SK-N-MC (cell line): ENCODE measurements at regions not wholly inside any gene's neighbourhood (a gene's known extent, or its start where the extent isn't known, plus 50 kb on each side); places are given as distances from the start of the nearest gene placed in this dataset.

ENCODE experiments used
- DNase-seq: peaks from one replicate; pipeline ENCODE4 v3.0.0-alpha.2; 2011; ENCODE audit warnings: low read depth, low spot score
- H3K27ac ChIP-seq: fragments of 200-600 bp; sonication (generic); 2 replicates; pipeline ENCODE4 v1.5.1; 2016; ENCODE audit warnings: mixed run types
- H3K36me3 ChIP-seq: fragments of 200-600 bp; sonication (generic); 2 replicates; pipeline ENCODE4 v1.6.1; 2017; ENCODE audit warnings: antibody characterized with exemption, low read length, mixed read lengths; ENCODE audit not compliant: insufficient read depth
- H3K4me3 ChIP-seq: fragments of 200-600 bp; sonication (generic); 2 replicates; pipeline ENCODE4 v1.5.1; 2016
- H3K9ac ChIP-seq: fragments of 200-600 bp; sonication (generic); 2 replicates; pipeline ENCODE4 v1.8.0; 2017; ENCODE audit warnings: mixed run types, mixed read lengths; ENCODE audit not compliant: insufficient read length
- H3K9me3 ChIP-seq: fragments of 200-600 bp; sonication (generic); 2 replicates; pipeline ENCODE4 v1.6.1; 2017; ENCODE audit warnings: low read depth, mild to moderate bottlenecking, antibody characterized with exemption, low read length, moderate library complexity, mixed read lengths
- EZH2 ChIP-seq: fragments of 200-600 bp; sonication (generic); IDR thresholded peaks from one replicate; pipeline ENCODE4 v1.6.1; 2017; ENCODE audit warnings: antibody characterized with exemption
- FOXP2 ChIP-seq: optimal IDR thresholded peaks from 2 replicates; pipeline ENCODE3; 2011; ENCODE audit warnings: mild to moderate bottlenecking, moderate library complexity; ENCODE audit not compliant: insufficient read depth; ENCODE audit errors: extremely low read length, control extremely low read depth
- POLR2AphosphoS5 ChIP-seq: IDR thresholded peaks from 2 replicates; pipeline ENCODE4 v1.6.1; 2012; ENCODE audit warnings: mild to moderate bottlenecking, low read depth, low read length, borderline replicate concordance

GRCh38 chr4:52329894-52330293 is 278.8 kb downstream of the SPATA18 start:
- Histone ChIP-seq H3K27ac (no peak overlapping the region), H3K4me3 (no peak overlapping the region), H3K9ac (no peak overlapping the region), H3K36me3 (no peaks in the 10 kb centered on the region), H3K9me3 (no peaks in the 10 kb centered on the region)
- TF ChIP-seq EZH2 (no peak), POLR2AphosphoS5 (no peak), FOXP2 (no peak)
- no peak for DNase-seq

GRCh38 chr4:52343595-52343994 is 292.5 kb downstream of the SPATA18 start:
- DNase-seq = no peak
- Histone ChIP-seq H3K4me3 (no peak overlapping the region), H3K9me3 (no peaks in the 10 kb centered on the region), H3K27ac (no peak overlapping the region), H3K9ac (no peak overlapping the region), H3K36me3 (no peaks in the 10 kb centered on the region)
- TF ChIP-seq FOXP2 (no peak), POLR2AphosphoS5 (no peak), EZH2 (no peak)

- Histone ChIP-seq H3K36me3 (no peaks in the 10 kb centered on the region), H3K9ac (no peak overlapping the region), H3K9me3 (no peaks in the 10 kb centered on the region), H3K27ac (no peak overlapping the region), H3K4me3 (no peak overlapping the region)
- DNase-seq = no peak
- TF ChIP-seq EZH2 (no peak), FOXP2 (no peak), POLR2AphosphoS5 (no peak)
These were observed 299.8 kb downstream of the SPATA18 start for GRCh38 chr4:52350926-52351325.

GRCh38 chr4:52358366-52358765 is 300.7 kb downstream of the USP46 start:
- H3K27ac ChIP-seq = no peak overlapping the region
- DNase-seq = no peak
- H3K9me3 ChIP-seq = no peaks in the 10 kb centered on the region
- TF ChIP-seq EZH2 (no peak), POLR2AphosphoS5 (no peak)
- H3K9ac ChIP-seq = no peak overlapping the region
- no peak overlapping the region for H3K4me3 ChIP-seq
- no peaks in the 10 kb centered on the region for H3K36me3 ChIP-seq

GRCh38 chr4:52358883-52359321 is 300.2 kb downstream of the USP46 start:
- Histone ChIP-seq H3K9ac (no peak overlapping the region), H3K4me3 (no peak overlapping the region), H3K9me3 (no peaks in the 10 kb centered on the region), H3K36me3 (no peaks in the 10 kb centered on the region), H3K27ac (no peak overlapping the region)
- no peak for DNase-seq
- TF ChIP-seq FOXP2 (no peak), POLR2AphosphoS5 (no peak)

GRCh38 chr4:52366191-52366590 is 292.9 kb downstream of the USP46 start:
- DNase-seq = no peak
- TF ChIP-seq FOXP2 (no peak), EZH2 (no peak), POLR2AphosphoS5 (no peak)
- H3K9me3 ChIP-seq = no peaks in the 10 kb centered on the region
- H3K9ac ChIP-seq = no peak overlapping the region
- no peak overlapping the region for H3K27ac ChIP-seq
- H3K4me3 ChIP-seq = no peak overlapping the region
- no peaks in the 10 kb centered on the region for H3K36me3 ChIP-seq

GRCh38 chr4:52366621-52367020 is 292.5 kb downstream of the USP46 start:
- H3K4me3 ChIP-seq = no peak overlapping the region
- H3K36me3 ChIP-seq = no peaks in the 10 kb centered on the region
- no peak overlapping the region for H3K27ac ChIP-seq
- H3K9me3 ChIP-seq = no peaks in the 10 kb centered on the region
- no peak for TF ChIP-seq EZH2
- TF ChIP-seq FOXP2 = no peak
- no peak for TF ChIP-seq POLR2AphosphoS5
- H3K9ac ChIP-seq = no peak overlapping the region
- no peak for DNase-seq

GRCh38 chr4:52367282-52367830 is 291.7 kb downstream of the USP46 start:
- Histone ChIP-seq H3K4me3 (no peak overlapping the region), H3K27ac (no peak overlapping the region), H3K9me3 (no peaks in the 10 kb centered on the region), H3K9ac (no peak overlapping the region), H3K36me3 (no peaks in the 10 kb centered on the region)
- no peak for TF ChIP-seq POLR2AphosphoS5
- no peak for TF ChIP-seq EZH2
- TF ChIP-seq FOXP2 = no peak
- DNase-seq = no peak

GRCh38 chr4:52368895-52369294 is 290.2 kb downstream of the USP46 start:
- no peaks in the 10 kb centered on the region for H3K9me3 ChIP-seq
- TF ChIP-seq FOXP2 = no peak
- TF ChIP-seq POLR2AphosphoS5 = no peak
- TF ChIP-seq EZH2 = no peak
- no peaks in the 10 kb centered on the region for H3K36me3 ChIP-seq
- H3K9ac ChIP-seq = no peak overlapping the region
- no peak for DNase-seq
- H3K27ac ChIP-seq = no peak overlapping the region
- no peak overlapping the region for H3K4me3 ChIP-seq
